Ishikawa (cell line): ENCODE measurements at regions not wholly inside any gene's neighbourhood (a gene's known extent, or its start where the extent isn't known, plus 50 kb on each side); places are given as distances from the start of the nearest gene placed in this dataset.

Source experiments
- CREB1 ChIP-seq: IDR thresholded peaks from 2 replicates; pipeline ENCODE4 v1.6.1; 2012; ENCODE audit warnings: low read depth
- EP300 ChIP-seq: IDR thresholded peaks from 2 replicates; pipeline ENCODE4 v1.6.1; 2012; ENCODE audit warnings: borderline replicate concordance
- FOXM1 ChIP-seq: IDR thresholded peaks from 2 replicates; pipeline ENCODE4 v1.6.1; 2012; ENCODE audit warnings: low read depth, borderline replicate concordance
- RAD21 ChIP-seq: IDR thresholded peaks from 2 replicates; pipeline ENCODE4 v1.6.1; 2012; ENCODE audit warnings: low read depth
- TAF1 ChIP-seq: IDR thresholded peaks from 2 replicates; pipeline ENCODE4 v1.6.1; 2012; ENCODE audit warnings: low read depth, mild to moderate bottlenecking
- TCF12 ChIP-seq: IDR thresholded peaks from 2 replicates; pipeline ENCODE4 v1.6.1; 2012; ENCODE audit warnings: low read depth
- TEAD4 ChIP-seq: IDR thresholded peaks from 2 replicates; pipeline ENCODE4 v1.6.1; 2012
- USF1 ChIP-seq: IDR thresholded peaks from 2 replicates; pipeline ENCODE4 v1.6.1; 2012
- ZBTB7A ChIP-seq: IDR thresholded peaks from 2 replicates; pipeline ENCODE4 v1.6.1; 2012; ENCODE audit warnings: low read depth
- TF ChIP-seq, protein P1 (sequence below): IDR thresholded peaks from 2 replicates; pipeline ENCODE4 v1.6.1; 2012; ENCODE audit warnings: low read depth, mild to moderate bottlenecking
- TF ChIP-seq, protein P2 (sequence below): IDR thresholded peaks from 2 replicates; pipeline ENCODE4 v1.6.1; 2012

GRCh38 chr5:2170761-2171160, 288.0 kb upstream of the IRX4 start:
- no peak for TF ChIP-seq FOXM1
- TF ChIP-seq, protein P1, sequence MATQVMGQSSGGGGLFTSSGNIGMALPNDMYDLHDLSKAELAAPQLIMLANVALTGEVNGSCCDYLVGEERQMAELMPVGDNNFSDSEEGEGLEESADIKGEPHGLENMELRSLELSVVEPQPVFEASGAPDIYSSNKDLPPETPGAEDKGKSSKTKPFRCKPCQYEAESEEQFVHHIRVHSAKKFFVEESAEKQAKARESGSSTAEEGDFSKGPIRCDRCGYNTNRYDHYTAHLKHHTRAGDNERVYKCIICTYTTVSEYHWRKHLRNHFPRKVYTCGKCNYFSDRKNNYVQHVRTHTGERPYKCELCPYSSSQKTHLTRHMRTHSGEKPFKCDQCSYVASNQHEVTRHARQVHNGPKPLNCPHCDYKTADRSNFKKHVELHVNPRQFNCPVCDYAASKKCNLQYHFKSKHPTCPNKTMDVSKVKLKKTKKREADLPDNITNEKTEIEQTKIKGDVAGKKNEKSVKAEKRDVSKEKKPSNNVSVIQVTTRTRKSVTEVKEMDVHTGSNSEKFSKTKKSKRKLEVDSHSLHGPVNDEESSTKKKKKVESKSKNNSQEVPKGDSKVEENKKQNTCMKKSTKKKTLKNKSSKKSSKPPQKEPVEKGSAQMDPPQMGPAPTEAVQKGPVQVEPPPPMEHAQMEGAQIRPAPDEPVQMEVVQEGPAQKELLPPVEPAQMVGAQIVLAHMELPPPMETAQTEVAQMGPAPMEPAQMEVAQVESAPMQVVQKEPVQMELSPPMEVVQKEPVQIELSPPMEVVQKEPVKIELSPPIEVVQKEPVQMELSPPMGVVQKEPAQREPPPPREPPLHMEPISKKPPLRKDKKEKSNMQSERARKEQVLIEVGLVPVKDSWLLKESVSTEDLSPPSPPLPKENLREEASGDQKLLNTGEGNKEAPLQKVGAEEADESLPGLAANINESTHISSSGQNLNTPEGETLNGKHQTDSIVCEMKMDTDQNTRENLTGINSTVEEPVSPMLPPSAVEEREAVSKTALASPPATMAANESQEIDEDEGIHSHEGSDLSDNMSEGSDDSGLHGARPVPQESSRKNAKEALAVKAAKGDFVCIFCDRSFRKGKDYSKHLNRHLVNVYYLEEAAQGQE: no peak
- no peak for TF ChIP-seq TAF1
- TF ChIP-seq TCF12: no peak
- no peak for TF ChIP-seq CREB1
- TF ChIP-seq TEAD4: no peak
- no peak for TF ChIP-seq RAD21
- TF ChIP-seq, protein P2, sequence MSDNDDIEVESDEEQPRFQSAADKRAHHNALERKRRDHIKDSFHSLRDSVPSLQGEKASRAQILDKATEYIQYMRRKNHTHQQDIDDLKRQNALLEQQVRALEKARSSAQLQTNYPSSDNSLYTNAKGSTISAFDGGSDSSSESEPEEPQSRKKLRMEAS: no peak
- TF ChIP-seq EP300: no peak
- no peak for TF ChIP-seq USF1
- TF ChIP-seq ZBTB7A: no peak
